Astrocyte (in vitro differentiated cells and primary cell): ENCODE measurements at regions not wholly inside any gene's neighbourhood (a gene's known extent, or its start where the extent isn't known, plus 50 kb on each side); places are given as distances from the start of the nearest gene placed in this dataset.
A peak's percentile ranks its signal among the peaks of the same experiment; 100 is the strongest.

Source experiments
- DNase-seq: peaks from one replicate; pipeline ENCODE4 v3.0.0-alpha.2; 2010; ENCODE audit warnings: low read depth
- FAIRE-seq: peaks from 2 replicates; lab custom pipeline; 2011; peaks lifted over from hg19 to GRCh38; lab: Jason Lieb, UNC
- H2AFZ ChIP-seq: 2 replicates; pipeline ENCODE4 v1.6.0; 2012; ENCODE audit warnings: low read depth, low read length, inconsistent platforms
- H3K27ac ChIP-seq: 2 replicates; pipeline ENCODE4 v1.5.1; 2011; ENCODE audit warnings: low read depth, low read length, inconsistent platforms
- H3K27me3 ChIP-seq: 2 replicates; pipeline ENCODE4 v1.6.0; 2011; ENCODE audit warnings: low read length, inconsistent platforms; ENCODE audit not compliant: insufficient read depth
- H3K36me3 ChIP-seq: 2 replicates; pipeline ENCODE4 v1.5.1; 2011; ENCODE audit warnings: low read length, inconsistent platforms; ENCODE audit not compliant: insufficient read depth
- H3K4me1 ChIP-seq: 2 replicates; pipeline ENCODE4 v1.5.1; 2011; ENCODE audit warnings: low read length, inconsistent platforms; ENCODE audit not compliant: insufficient read depth
- H3K4me2 ChIP-seq: 2 replicates; pipeline ENCODE4 v1.6.0; 2012; ENCODE audit warnings: low read length, inconsistent platforms
- H3K4me3 ChIP-seq: 2 replicates; pipeline ENCODE4 v1.5.1; 2011; ENCODE audit warnings: low read depth, mild to moderate bottlenecking, low read length, inconsistent platforms; ENCODE audit not compliant: insufficient read depth
- H3K79me2 ChIP-seq: 2 replicates; pipeline ENCODE4 v1.6.0; 2012; ENCODE audit warnings: mild to moderate bottlenecking, low read length, inconsistent platforms; ENCODE audit not compliant: insufficient read depth
- H3K9ac ChIP-seq: 2 replicates; pipeline ENCODE4 v1.6.0; 2012; ENCODE audit warnings: mild to moderate bottlenecking, low read length, inconsistent platforms
- H3K9me3 ChIP-seq: 2 replicates; pipeline ENCODE4 v1.5.1; 2012; ENCODE audit warnings: low read depth, mild to moderate bottlenecking, low read length, inconsistent platforms; ENCODE audit not compliant: insufficient read depth
- H4K20me1 ChIP-seq: 2 replicates; pipeline ENCODE4 v1.6.0; 2012; ENCODE audit warnings: low read length, inconsistent platforms; ENCODE audit not compliant: insufficient read depth
- H3K27ac Mint-ChIP-seq: one replicate; pipeline ENCODE4 v1.8.0; 2021; ENCODE audit warnings: mild to moderate bottlenecking, mixed read lengths; ENCODE audit not compliant: unreplicated experiment
- H3K27me3 Mint-ChIP-seq: one replicate; pipeline ENCODE4 v1.8.0; 2021; ENCODE audit warnings: low read depth, mixed read lengths; ENCODE audit not compliant: unreplicated experiment
- H3K36me3 Mint-ChIP-seq: one replicate; pipeline ENCODE4 v1.8.0; 2021; ENCODE audit warnings: low read depth, mixed read lengths; ENCODE audit not compliant: unreplicated experiment
- H3K4me1 Mint-ChIP-seq: one replicate; pipeline ENCODE4 v1.8.0; 2021; ENCODE audit warnings: low read depth, mixed read lengths; ENCODE audit not compliant: unreplicated experiment
- H3K4me3 Mint-ChIP-seq: one replicate; pipeline ENCODE4 v1.8.0; 2021; ENCODE audit warnings: mild to moderate bottlenecking, moderate library complexity, mixed read lengths; ENCODE audit not compliant: unreplicated experiment
- H3K9me3 Mint-ChIP-seq: one replicate; pipeline ENCODE4 v1.8.0; 2021; ENCODE audit warnings: mild to moderate bottlenecking, mixed read lengths; ENCODE audit not compliant: unreplicated experiment
- CTCF ChIP-seq: IDR thresholded peaks from 2 replicates; pipeline ENCODE4 v1.5.1; 2011; ENCODE audit warnings: low read depth, mild to moderate bottlenecking, inconsistent platforms, low read length, moderate library complexity; ENCODE audit not compliant: insufficient read depth
- EZH2 ChIP-seq: IDR thresholded peaks from 2 replicates; pipeline ENCODE4 v1.6.1; 2012; ENCODE audit warnings: mild to moderate bottlenecking, low read length, inconsistent platforms; ENCODE audit not compliant: insufficient read depth

GRCh38 chr4:13250263-13250662, 233.9 kb downstream of the RAB28 start:
- peak overlapping the region; percentile 21 for H3K27ac Mint-ChIP-seq
- no peak overlapping the region for H3K4me3 Mint-ChIP-seq
- FAIRE-seq (no peak), DNase-seq (no peak)
- no peaks in the 10 kb centered on the region for H3K36me3 ChIP-seq
- no peak overlapping the region for H3K27ac ChIP-seq
- H2AFZ ChIP-seq: no peak overlapping the region
- H3K4me3 ChIP-seq: no peak overlapping the region
- H3K9me3 Mint-ChIP-seq: peaks cover 12% of the 10 kb centered on the region
- H3K9me3 ChIP-seq: no peaks in the 10 kb centered on the region
- no peaks in the 10 kb centered on the region for H4K20me1 ChIP-seq
- no peaks in the 10 kb centered on the region for H3K36me3 Mint-ChIP-seq
- H3K27me3 Mint-ChIP-seq: no peaks in the 10 kb centered on the region
- no peak overlapping the region for H3K4me2 ChIP-seq
- no peak for TF ChIP-seq CTCF
- no peak for TF ChIP-seq EZH2
- no peaks in the 10 kb centered on the region for H3K27me3 ChIP-seq
- H3K9ac ChIP-seq: no peak overlapping the region
- no peaks in the 10 kb centered on the region for H3K79me2 ChIP-seq
- peaks cover 16% of the 10 kb centered on the region for H3K4me1 Mint-ChIP-seq
- no peaks in the 10 kb centered on the region for H3K4me1 ChIP-seq

- peak overlapping the region; percentile 81 for H3K27ac Mint-ChIP-seq
Observed at GRCh38 chr4:13248621-13249298, 235.4 kb downstream of the RAB28 start.

More at GRCh38 chr4:13248621-13249298, 235.4 kb downstream of the RAB28 start:
- no peak overlapping the region for H3K27ac ChIP-seq
- H3K4me3 ChIP-seq: no peak overlapping the region
- DNase-seq (peak; percentile 70), FAIRE-seq (no peak)
- no peaks in the 10 kb centered on the region for H4K20me1 ChIP-seq
- H3K9ac ChIP-seq: no peak overlapping the region
- H3K36me3 ChIP-seq: no peaks in the 10 kb centered on the region
- peaks cover 12% of the 10 kb centered on the region for H3K9me3 Mint-ChIP-seq
- no peaks in the 10 kb centered on the region for H3K9me3 ChIP-seq
- peaks cover 20% of the 10 kb centered on the region for H3K4me1 Mint-ChIP-seq
- no peaks in the 10 kb centered on the region for H3K36me3 Mint-ChIP-seq
- H3K79me2 ChIP-seq: no peaks in the 10 kb centered on the region
- no peaks in the 10 kb centered on the region for H3K27me3 ChIP-seq
- H3K27me3 Mint-ChIP-seq: no peaks in the 10 kb centered on the region
- no peak overlapping the region for H3K4me2 ChIP-seq
- no peak overlapping the region for H3K4me3 Mint-ChIP-seq
- H2AFZ ChIP-seq: no peak overlapping the region
- no peak for TF ChIP-seq EZH2
- TF ChIP-seq CTCF: peak; percentile 40
- H3K4me1 ChIP-seq: no peaks in the 10 kb centered on the region
